NCI-H510A treated with DMSO at 0.1 percent for 48 hours (cell line): ENCODE measurements at regions not wholly inside any gene's neighbourhood (a gene's known extent, or its start where the extent isn't known, plus 50 kb on each side); places are given as distances from the start of the nearest gene placed in this dataset.

Experiments used
- DNase-seq: peaks from one replicate; lab custom pipeline; 2025; lab: John Stamatoyannopoulos, UW

DNA sequence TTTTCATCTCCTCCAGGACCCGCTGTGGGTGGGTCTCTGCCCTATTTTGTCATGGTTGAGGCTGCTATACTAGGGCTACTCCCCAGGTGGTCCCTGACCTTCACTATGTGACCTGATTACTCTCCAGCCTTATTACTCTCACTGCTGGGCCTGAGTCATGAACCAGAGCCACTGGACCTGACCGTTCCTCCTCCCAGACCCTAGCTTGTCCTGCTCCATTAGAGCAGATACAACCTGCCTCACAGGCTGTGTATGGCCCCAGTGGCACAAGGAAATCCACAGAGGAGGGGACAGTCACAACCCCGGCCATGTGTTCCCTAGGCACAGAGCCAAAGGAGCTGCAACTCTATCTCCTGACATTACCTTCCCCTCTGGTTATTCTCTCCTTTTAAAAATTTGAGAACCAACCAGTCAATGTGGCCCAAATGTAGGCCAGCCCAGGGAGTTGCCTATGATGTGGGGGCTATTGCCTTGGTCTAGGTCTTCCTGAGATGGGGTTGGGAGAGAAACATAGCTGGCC, 96.0 kb upstream of the FSTL4 start:
- no peak for DNase-seq

DNA sequence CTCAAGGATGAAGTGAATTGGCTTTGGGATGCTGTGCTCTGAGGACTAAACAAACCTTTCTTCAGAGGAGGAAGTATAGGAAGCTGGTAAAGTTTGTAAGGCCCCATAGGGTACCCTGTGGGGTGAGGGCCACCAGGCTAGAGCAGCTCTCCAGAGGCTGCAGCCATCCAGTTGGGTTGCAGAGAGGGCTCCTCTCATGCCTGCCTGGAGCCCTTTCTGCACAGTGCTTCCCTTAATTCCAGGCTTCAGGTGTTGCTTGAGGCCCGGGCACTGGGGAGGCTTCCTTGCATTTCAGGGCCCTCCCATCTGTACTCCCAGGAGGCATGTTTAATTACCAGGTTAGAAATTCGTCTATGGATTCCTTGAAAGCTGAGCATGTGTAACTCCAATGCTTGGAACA, 95.3 kb upstream of the FSTL4 start:
- DNase-seq, result no peak

DNA sequence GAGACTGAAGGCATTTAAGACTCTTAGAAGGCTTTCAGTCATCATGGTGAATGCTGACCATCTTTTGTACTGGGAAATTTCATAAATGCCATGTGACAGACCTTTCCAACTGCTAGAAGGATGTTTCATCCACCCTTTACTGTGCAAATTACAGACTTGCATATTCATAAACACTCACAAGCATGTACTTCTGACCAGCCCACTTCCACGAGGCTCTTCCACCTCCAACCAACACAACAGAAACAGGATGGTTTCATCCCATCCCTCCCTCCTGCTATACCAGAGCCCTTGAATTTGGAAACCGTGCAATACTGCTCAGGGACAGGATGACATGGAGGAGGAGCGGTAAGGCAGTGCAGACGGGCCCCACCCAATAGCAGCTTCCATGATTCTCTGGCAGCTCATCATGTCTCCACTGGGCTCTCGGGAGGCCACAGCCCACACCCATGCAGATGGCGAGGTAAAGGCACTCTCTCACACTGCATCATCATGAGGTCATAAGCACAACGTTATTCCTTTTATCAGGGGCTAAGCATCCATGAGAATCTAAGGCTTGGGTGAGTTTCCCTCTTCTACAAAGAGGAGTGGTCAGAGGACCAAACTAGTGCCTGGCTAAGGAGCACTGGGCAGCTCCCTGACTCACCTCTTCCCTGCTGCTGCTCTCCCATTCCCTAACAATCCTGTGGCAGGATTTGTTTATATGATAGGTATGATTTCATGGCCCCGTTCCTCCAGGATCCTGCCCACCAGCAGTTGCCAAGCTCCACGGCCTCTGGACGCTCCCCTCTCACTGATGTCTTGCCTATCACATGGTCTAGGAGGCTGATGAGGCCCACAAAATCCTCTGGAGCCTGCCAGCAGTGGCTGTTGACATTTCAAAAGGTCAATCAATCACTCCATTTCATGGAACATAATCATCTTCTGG, 94.4 kb upstream of the FSTL4 start:
- no peak for DNase-seq

DNA sequence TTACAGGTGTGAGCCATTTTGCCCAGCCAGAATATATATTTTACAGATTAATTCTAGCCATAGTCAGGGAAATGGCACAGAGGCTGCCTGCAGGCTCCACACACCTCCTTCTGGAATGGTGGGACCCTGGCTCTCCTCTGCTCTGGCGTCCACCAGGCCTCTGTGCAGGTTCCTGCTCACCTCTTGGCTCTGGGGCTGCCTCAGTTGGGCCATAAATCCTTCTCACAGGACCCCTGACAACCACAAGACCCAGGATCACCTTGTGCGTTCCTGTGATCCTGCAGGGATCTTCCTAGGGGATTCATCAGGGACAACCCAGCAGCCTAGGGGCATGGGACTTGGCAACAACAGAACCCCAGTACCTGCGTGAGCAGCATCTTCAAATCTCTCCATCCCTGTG, 93.0 kb upstream of the FSTL4 start:
- DNase-seq, result no peak

DNA sequence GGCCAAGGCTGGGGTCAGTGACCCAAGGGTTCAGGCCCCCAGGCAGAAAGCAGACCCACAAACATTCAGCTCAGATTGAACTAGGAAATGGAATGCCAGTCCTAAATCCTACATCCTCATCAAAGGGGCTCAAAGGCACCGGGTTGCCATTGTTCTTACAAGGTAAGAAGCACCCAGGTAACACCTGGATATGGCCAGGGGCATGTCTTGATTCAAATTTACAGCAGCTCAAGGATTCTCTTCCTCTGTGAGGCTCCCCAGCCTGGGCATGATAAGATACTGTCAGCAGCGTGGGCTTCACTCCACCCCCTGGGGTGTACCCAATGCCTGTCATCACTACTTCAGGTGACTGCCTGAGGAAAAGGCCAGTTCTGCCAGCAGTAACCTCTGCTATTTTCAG, 92.1 kb upstream of the FSTL4 start:
- DNase-seq, result no peak

DNA sequence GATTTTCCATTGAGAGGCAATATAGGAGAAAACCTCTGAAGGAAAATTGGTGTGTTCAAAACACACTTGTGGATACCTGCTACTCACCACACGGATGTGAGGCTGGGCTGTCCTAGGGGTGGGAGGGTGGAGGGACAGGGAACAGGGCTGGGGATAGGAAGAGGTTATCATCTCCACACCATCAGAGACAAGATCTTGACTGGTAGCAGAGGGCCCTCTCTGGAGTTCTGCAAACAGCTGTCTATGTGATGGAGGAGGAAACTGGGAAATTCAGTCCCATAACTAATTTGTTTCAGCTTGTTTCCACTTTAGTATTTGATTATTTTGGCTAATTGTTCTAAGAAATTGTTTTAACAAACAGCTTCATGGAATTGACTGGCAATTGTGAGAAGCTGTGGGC, 91.6 kb upstream of the FSTL4 start:
- DNase-seq, result no peak

DNA sequence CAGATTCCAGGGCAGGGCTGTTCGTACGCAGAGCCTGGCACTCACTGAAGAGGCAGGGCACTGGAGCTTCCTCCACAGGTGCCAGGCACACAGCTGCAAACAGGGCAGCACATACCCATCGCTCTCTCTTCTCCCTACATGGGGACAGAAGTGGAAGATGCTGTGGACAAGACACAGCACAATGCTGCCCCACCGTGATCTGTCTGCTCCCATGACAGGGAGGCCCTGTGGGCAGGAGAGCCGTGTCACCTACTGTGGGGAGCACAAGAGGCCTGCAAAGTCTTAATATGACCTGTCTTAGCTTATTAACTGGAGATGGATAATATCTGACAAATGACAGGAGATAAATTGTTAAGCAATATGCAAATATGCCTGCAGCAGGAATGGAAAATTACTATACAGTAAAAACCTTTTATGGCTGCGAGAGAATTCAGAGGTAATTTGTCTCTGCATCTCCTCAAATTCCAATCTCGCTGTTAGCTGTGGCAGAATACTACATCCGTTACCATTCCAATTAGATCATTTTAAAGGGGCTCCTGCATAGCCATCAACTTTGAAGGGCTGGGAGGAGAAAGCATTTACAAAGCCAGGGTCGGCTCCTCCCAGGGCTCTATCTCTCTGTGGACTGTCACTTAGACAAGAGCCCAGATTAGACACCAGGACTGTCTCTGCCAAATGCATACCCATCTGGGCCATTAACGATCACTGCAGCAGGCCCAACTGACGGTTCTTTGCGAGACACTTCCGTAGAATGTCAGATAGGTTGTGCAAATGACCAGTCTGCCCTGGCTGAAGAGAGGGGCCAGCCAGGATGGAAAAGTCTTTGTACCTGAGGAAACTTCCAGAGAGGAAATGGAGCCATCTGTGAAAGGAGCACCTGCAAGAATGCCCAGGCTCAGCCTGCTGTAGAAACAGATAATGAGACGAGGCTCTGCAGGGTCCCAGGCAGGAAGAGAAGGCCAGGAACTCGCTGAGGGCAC, 90.7 kb upstream of the FSTL4 start:
- DNase-seq, result no peak

DNA sequence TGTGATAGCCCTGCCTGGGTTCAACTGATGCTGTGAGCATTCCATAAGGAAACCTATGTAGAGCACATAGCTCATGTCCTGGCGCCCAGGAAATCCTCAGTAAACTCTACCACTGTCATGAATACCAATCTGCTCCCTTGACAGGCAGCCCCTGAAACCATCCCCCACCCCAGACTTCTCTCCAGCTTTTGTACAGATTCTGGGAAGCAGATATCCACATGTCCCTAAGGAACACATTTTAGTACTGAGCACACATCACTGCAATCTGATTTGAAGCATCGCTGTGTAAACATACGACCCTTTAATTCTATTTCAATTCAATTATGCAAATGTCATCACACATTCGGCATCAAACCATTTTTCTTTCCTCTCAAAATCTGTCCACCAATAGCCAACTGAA, 89.5 kb upstream of the FSTL4 start:
- no peak for DNase-seq

DNA sequence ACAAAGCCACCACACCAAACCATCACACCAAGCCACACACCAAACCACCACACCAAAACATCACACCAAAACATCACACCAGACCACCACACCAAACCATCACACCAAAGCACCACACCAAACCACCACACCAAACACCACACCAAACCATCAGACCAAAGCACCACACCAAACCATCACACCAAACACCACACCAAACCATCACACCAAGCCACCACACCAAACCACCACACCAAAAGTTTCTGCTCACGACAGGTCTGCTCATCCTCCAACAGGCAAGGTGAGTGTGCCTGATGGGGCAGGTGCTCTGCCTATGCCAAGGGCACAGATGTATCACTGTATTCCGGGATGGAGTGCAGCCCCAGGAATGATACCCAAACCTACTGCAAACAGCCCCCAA, 87.9 kb upstream of the FSTL4 start:
- no peak for DNase-seq

DNA sequence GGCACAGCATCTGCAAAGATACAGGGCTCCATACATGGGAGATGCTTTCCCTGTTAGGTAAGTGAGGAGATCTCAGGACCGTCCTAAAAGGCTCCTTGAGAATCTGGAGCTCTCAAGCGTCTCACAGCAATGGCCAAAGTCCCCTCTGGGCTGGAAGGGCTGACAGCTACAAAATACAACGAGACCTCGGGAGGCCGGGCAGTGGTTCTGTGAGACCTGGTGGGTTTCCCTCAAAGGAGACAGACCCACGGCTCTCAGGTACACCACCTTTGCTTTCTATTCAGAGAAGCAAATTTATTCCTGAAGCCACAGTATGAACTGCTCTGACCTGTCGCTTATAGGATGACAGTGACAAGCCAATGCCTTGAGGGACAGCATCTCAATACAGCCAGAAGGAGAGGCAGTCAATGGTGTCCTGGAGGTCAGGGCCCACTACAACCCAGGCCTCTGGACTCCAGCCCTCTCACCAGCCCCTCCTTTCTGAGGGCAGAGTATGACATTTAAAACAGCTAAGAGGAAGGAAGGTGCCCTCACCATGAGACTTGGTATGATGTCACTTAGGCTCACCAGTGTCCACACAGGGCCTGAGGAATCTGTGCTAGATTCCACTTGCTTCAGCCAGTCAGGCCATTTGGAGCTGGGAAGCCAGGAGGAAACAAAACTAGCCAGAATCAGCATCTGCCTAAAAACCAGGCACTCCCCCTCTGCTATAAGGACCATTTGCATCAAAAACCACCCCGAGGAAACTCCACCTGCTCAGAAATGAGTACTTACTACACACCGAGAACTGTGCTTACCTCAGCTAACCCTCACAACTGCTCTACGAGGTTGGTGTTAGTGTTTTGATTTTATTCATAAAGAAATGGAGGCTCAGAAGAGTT, 86.5 kb upstream of the FSTL4 start:
- no peak for DNase-seq

DNA sequence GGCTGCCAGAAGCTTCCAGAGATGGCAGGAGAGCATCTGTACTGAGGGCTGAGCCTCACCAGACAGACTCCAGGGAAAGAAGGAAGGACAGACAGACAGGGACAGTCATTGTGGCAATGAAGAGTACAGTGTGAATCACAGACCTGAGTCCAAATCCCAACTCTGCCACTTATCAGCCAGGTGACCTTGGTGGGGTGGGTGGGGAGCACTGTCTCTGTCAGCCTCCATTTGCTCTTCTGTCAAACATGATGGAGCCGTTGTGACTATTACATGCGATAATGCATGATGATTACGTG, 85.9 kb upstream of the FSTL4 start:
- no peak for DNase-seq

DNA sequence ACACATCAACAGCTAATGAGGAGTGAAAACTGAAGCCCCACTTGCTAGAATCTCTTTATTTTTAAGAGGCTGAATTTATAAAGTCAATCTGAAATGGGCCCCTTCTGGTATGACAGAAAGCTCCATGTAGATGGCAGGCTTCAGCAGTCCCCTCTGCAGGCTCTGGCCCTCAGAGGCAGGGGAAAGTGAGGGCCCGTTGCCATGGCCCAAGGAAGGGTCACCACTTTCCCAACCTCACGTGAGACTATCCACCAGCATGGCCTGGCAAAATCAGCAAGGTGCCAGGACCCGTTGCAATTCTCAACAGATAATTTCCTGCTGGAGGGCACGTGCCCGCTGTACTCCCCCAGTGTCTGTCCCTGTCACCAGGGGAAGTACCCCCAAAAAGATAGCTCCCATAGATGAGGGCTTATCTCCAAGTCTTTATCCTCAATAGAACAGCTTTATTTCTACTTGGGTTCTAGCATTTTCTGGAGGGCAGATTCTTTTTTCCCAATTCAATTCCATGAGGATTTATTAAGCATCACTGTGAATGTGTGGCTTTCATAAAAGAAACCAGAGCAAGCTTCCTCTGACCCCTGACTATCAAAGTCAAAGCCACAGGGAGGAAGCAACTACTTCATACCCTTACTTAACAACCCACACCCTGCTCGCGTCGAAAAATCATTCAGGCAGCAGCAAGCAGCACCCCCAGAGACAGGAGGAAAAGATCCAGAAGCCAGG, 85.4 kb upstream of the FSTL4 start:
- DNase-seq, result no peak

DNA sequence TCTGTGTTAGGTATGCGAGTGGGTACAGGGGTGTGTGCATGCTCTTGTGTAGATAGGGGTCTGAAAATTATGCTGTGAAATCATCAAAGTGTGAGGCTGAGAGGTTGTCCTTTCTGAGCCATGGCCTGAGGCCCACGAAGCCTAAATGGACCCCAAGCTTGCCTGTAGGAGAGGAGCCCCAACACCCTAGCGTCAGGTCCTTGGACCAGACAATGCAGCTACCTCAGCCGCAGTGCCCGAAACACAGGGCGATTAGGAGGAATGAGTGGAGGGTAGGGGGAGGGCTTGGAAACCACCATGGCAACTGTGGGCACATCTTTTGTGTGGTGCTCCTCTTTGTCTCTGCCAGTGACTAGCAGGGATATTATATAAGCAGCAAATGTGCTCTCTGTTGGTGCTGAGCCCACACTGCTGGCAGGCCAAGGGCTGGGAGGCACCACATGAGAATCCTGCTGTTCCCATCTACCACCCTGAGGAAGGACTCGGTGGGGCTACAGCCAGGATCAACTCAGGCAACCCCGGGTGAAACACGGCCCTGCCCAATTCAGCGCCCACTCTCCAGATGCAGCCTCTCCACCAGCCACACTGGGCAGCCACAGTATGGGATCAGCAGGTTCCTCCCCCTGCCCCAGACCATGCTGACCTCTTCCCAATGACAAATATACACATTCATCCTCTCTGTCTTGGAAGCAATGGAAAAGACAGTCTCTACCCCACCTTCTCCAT, 84.6 kb upstream of the FSTL4 start:
- no peak for DNase-seq

DNA sequence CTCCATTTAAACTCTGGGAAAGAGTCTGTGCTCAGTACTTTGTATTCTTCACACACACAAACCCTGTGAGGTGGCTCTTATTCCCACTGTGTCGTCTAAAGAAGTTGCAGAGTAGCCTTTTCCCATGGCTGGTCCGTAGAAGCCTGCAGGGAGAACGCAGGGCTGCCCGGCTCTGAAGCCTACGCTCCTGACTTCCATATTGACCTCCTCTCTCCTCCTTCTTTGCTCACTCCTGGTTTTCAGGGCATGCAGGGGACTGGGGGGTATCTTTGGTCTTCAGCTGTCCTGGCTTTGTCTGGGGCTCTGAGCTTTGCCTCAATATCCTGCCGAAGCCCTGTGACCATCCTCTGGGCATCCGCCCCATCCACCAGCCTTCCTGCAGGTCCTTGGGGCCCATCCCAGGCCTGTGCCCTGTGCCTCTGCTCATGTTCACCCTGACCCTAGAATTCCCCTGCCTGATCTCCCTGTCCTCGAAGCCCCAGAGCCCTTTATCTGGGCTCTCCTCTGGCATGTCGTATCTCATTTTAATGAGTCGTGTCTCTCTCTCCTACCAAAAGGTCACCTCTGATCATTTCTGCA, 83.8 kb upstream of the FSTL4 start:
- no peak for DNase-seq

DNA sequence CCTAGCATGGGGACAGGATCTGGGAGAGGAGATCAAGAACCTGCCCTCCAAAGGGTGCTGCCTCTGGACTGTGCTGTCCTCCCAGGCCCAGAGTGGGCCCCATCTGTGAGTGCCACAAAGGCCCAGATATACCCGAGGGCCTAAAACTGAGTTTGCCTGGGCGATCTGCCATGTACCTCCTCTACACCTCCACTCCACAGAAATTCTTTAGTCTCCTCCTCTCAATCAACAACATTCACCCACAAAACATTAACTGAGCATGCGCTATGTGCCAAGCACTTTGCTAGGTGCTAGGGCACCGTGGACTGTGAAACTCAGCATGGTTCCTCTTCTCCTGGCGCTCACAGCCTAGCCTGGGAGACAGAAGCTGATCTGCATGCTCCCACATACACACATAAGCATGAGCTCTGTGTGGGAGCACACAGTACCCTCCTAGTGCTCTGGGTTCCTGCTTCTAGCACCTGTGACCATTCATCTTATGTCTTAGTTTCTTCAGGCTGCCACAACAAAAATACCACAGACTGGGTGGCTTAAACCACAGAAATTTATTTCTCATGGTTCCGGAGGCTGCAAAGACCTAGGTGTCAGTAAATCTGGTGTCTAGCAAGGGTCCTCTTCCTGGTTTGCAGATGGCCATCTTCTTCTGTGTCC, 82.0 kb upstream of the FSTL4 start:
- no peak for DNase-seq

DNA sequence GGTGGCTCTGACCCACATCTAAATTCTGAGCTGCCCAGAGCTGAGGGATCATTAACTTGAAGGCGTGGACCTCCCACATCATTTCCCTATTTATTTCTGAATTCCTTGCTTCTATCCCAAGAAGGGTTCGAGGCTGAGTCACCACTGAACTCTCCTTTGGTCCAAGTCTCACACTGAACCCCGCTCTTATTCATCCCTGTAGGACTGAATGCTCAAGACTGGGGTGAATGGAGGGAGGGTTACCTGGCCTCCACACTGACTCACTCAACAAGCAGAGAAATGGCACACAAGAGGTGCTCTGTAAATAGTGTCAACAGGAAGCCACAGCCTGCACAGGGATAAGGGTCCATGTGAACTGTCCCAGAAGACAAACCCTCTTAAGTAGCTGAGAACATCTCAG, 79.1 kb upstream of the FSTL4 start:
- DNase-seq, result no peak

DNA sequence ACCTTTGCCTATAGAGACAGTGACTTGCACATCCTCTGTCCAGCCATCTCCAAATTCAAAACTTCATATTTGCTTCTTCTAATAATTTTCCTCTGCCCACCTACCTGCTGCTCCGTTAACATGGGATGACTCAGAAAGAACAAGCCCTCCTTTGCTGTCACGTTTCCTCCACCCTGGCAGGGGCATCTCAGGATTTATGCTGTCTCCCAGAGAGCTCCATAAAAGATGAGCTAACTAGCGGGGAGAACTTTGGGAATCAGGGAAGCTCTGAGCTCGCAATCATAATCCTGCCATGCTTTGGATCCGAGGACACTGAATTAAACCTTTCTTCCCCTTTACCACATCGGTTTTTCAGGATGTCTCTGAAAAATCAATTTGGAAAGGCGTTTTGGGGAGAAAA, 78.4 kb upstream of the FSTL4 start:
- no peak for DNase-seq

DNA sequence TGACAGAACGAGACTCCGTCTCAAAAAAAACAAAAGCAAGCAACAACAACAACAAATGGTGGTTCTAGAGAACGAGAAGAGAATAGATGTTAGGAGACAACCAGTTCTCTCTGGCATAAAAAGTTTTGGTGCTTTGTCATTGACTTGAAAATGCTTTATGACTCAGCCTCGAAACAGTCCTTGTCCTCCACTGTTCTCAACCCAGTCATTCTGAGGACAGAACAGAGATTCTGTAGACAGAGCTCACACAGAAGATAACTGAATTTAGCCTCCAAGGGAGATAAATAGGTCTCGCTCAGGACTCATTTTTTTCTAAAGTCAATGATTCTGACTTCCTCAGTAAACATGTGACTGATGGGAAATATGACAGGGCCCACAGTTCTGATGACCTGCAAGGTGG, 76.0 kb upstream of the FSTL4 start:
- DNase-seq, result no peak

DNA sequence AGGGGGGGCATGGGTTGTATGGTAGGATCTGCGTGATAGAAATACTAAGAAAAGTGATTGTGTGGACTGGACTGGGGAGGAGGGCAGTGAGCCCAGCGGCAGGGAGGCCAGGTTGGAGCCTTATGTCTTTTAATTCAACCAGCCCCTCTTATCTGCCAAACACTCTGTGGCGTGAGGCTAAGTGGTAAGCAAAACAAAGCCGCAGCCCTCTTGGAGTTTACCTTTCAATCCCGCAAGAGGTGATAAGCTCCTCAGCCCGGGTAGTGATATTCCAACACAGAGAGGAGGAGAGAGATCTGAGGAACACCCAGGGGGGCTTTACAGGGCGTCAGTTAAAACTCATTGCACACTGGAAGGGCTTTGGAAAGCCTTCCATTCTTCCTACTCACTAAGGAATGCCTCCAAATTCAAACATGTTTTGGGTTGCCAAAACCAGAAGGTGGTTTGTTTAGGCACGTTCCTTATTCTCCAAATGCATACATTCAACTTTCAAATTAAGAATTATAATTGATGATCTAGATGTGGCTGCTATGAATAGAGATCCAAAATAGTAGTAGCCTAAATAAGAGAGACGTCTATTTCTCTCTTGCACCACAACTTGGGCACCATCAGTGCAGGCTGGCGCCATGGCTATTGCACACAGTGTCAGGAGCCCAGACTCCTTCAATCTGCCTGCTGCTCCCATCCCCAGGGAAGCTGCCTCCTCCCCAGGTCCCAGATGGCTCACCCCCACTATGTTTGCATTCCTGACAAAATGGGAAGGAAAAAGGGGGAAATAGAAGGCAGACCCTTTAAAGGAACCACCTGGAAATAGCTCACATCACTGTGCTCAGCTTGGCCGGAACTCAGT, 75.1 kb upstream of the FSTL4 start:
- no peak for DNase-seq
